ENCODE measurements at regions not wholly inside any gene's neighbourhood (a gene's known extent, or its start where the extent isn't known, plus 50 kb on each side); places are given as distances from the start of the nearest gene placed in this dataset.

- no peak overlapping the region for H3K27ac ChIP-seq (ENCODE audit: extremely low read depth, low read depth, low read length)
- H3K4me1 ChIP-seq (replicated peaks in 1 of 2; ENCODE audit: control insufficient read depth in 2 of 2, insufficient read depth in 2 of 2, low read length in 2 of 2): peaks cover 14 to 19% of the 10 kb centered on the region in 2 experiments; a peak in 4 of 5 replicates
- no peak overlapping the region for H3K4me2 ChIP-seq (ENCODE audit: insufficient read depth, low read length)
- ATAC-seq (no peak), DNase-seq (ENCODE audit: extremely low read depth in 1 of 4, low spot score in 3 of 4) (no peak), FAIRE-seq (no peak)
- ChIA-PET POLR2A (no interaction called here), CTCF (ENCODE audit: low intra/inter-chr PET ratio) (no interaction called here)
- H2AFZ ChIP-seq (ENCODE audit: low read depth, low read length): no peak overlapping the region
- WGBS (ENCODE audit: insufficient coverage, low coverage, missing lambda C conversion rate): 6% methylated on average over 5 of the region's 5 CpGs
- H3K9me3 ChIP-seq (replicated peaks; ENCODE audit: control insufficient read depth, insufficient read depth, low read depth, low read length): peaks cover 10% of the 10 kb centered on the region
- no peak overlapping the region for H3K9ac ChIP-seq (ENCODE audit: insufficient read depth in 1 of 2, low read depth in 2 of 2, low read length in 2 of 2)
- TF ChIP-seq THAP12 (CRISPR knock-in tag; IDR thresholded peaks at IDR 0.05): no peak
- no peak for TF ChIP-seq ZSCAN32 (CRISPR knock-in tag; IDR thresholded peaks at IDR 0.05)
- TF ChIP-seq ZNF277 (CRISPR knock-in tag; IDR thresholded peaks at IDR 0.05; ENCODE audit: borderline replicate concordance): no peak
- no peak for TF ChIP-seq ZNF512 (tag; IDR thresholded peaks at IDR 0.05)
- TF ChIP-seq ZBTB34 (CRISPR knock-in tag; IDR thresholded peaks at IDR 0.05): no peak
- no peak for TF ChIP-seq HDAC6 (IDR thresholded peaks at IDR 0.05; ENCODE audit: low read depth, low read length)
- TF ChIP-seq PRMT5 (CRISPR knock-in tag; IDR thresholded peaks at IDR 0.05): no peak
- no peak for TF ChIP-seq MEF2D (tag; conservative IDR thresholded peaks at IDR 0.05; ENCODE audit: low read depth)
- H3K36me3 ChIP-seq (ENCODE audit: control insufficient read depth, insufficient read depth, low read length): no peaks in the 10 kb centered on the region
- no peak overlapping the region for H3K4me3 ChIP-seq
- no peaks in the 10 kb centered on the region for H3K9me1 ChIP-seq (ENCODE audit: control insufficient read depth, insufficient read depth, low read length)
- intact Hi-C loops (cut with micrococcal nuclease) (no loop called here), in situ Hi-C loops (cut with MboI) (no loop called here)
- H3K27me3 ChIP-seq (ENCODE audit: control insufficient read depth in 2 of 2, insufficient read depth in 2 of 2, low read length in 2 of 2): peaks cover 2 to 21% of the 10 kb centered on the region in 2 experiments; a peak in 3 of 5 replicates
- BruUV-seq (replicated peaks): no TSS peak
- no peaks in the 10 kb centered on the region for H3K79me2 ChIP-seq (ENCODE audit: control insufficient read depth, insufficient read depth, low read length)
- no peaks in the 10 kb centered on the region for H4K20me1 ChIP-seq (replicated peaks; ENCODE audit: control insufficient read depth, insufficient read depth, low read length)
These were observed 74.2 kb upstream of the ZNF469 start for GRCh38 chr16:88308441-88309173.

Measured in K562 (cell line).